ENCODE measurements at regions not wholly inside any gene's neighbourhood (a gene's known extent, or its start where the extent isn't known, plus 50 kb on each side); places are given as distances from the start of the nearest gene placed in this dataset.

DNA sequence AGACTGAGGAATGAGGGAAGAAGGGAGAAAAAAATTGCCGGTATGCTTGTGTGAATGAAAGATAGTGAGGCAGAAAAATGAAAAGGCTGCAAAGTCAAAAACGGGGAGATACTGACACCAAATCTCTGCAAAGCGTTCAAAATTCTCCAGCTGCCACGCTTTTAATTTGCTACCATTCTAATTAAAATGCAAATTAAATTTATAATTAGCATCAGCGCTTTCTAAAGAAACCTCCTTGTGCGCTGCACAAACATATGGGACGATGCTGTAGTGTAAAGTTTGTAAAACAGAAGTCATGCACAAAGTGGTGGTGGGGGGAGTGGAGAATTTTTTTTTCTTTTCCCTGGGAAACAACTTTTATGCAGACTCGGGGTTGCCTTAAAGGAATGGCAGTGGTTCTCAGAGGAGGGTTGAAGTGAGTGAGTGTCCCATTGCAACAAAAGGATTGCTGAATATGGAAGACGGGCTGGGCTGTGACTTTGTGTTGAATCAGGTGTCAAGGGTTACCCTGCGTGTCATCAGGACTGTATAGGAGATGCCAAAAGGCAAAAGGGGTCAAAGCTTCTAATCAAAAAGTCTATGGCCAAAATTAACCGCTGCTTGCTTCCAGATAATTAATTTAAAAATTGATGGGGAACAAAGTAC is 472.2 kb downstream of the NR2F2 start:
- Histone ChIP-seq H3K4ac (ENCODE audit: low read depth, low read length) (no peak overlapping the region), H2BK15ac (ENCODE audit: low read depth, low read length) (no peak overlapping the region), H2AFZ (replicated peaks; ENCODE audit: low read length, poor library complexity) (no peak overlapping the region), H2BK120ac (ENCODE audit: low read depth, low read length) (no peak overlapping the region), H3K56ac (ENCODE audit: extremely low read depth, insufficient read depth, low read length) (no peak overlapping the region), H3K9me1 (ENCODE audit: insufficient read depth, low read length) (no peaks in the 10 kb centered on the region), H3K27ac (ENCODE audit: insufficient read depth, low read length) (no peak overlapping the region), H3K27me3 (ENCODE audit: control insufficient read depth, insufficient read depth, low read length) (no peaks in the 10 kb centered on the region), H2AK9ac (replicated peaks; ENCODE audit: low read depth, low read length, poor library complexity) (no peak overlapping the region), H2BK5ac (ENCODE audit: low read depth, low read length, poor library complexity, severe bottlenecking) (no peak overlapping the region), H4K91ac (ENCODE audit: insufficient read depth, low read depth, low read length) (no peak overlapping the region), H3K9me3 (ENCODE audit: control insufficient read depth, insufficient read depth, low read length) (peaks cover 21% of the 10 kb centered on the region), H3K14ac (replicated peaks; ENCODE audit: low read depth, low read length) (no peak overlapping the region), H3K9ac (ENCODE audit: low read depth, low read length) (no peak overlapping the region), H3K18ac (ENCODE audit: low read depth, low read length) (no peak overlapping the region), H4K5ac (ENCODE audit: low read depth, low read length) (no peak overlapping the region), H4K8ac (ENCODE audit: low read depth in 2 of 2, low read length in 2 of 2) (no peak overlapping the region), H2AK5ac (ENCODE audit: low read depth, low read length) (no peak overlapping the region), H3K4me1 (ENCODE audit: control insufficient read depth, insufficient read depth, low read length) (no peaks in the 10 kb centered on the region), H4K20me1 (ENCODE audit: insufficient read depth, low read length) (no peaks in the 10 kb centered on the region), H3K36me3 (ENCODE audit: control insufficient read depth, insufficient read depth, low read length) (no peaks in the 10 kb centered on the region), H3K4me3 (ENCODE audit: insufficient read depth, low read depth, low read length) (no peak overlapping the region), H3K79me1 (ENCODE audit: low read depth in 1 of 2, low read length in 2 of 2) (no peaks in the 10 kb centered on the region), H2BK20ac (ENCODE audit: low read depth, low read length) (no peak overlapping the region), H3K23ac (ENCODE audit: low read depth, low read length) (no peak overlapping the region), H3K4me2 (ENCODE audit: low read depth, low read length) (no peak overlapping the region)
- DNase-seq (no peak), ATAC-seq (ENCODE audit: low read depth) (no peak)
- dilution Hi-C loops (cut with HindIII; ENCODE audit: low sequenced_read_pairs, unreplicated experiment): no loop called here
- TF ChIP-seq MAFK (IDR thresholded peaks at IDR 0.05; ENCODE audit: low read depth, low read length): no peak
- ChIA-PET CTCF (no interaction called here), POLR2A (ENCODE audit: unreplicated experiment) (no interaction called here)
- no CpG with 5 or more reads among the region's 11 CpGs for WGBS, 2 experiments (ENCODE audit: extremely low coverage in 2 of 2, insufficient read length in 1 of 2)
- in situ Hi-C loops (cut with MboI; ENCODE audit: low sequenced_read_pairs): no loop called here
- intact Hi-C loops (cut with micrococcal nuclease): no loop called here
- no TSS peak for BruUV-seq (replicated peaks)

All from IMR-90 (cell line).